ENCODE measurements at regions not wholly inside any gene's neighbourhood (a gene's known extent, or its start where the extent isn't known, plus 50 kb on each side); places are given as distances from the start of the nearest gene placed in this dataset.
"Not testable (repeated sequence)": the region's sequence is repeated elsewhere in the genome, so short reads cannot be mapped to it uniquely, and the experiment has no call there.

- DNase-seq (ENCODE audit: low read depth) = no peak
Measured at GRCh38 chr22:27099946-27100722, 442.7 kb downstream of the MIAT start.

GRCh38 chr22:27100789-27101188 lies 443.4 kb downstream of the MIAT start:
- no peak for DNase-seq (ENCODE audit: low read depth)

GRCh38 chr22:27101288-27101687 lies 443.9 kb downstream of the MIAT start:
- no peak for DNase-seq (ENCODE audit: low read depth)

GRCh38 chr22:27104449-27104848 lies 447.1 kb downstream of the MIAT start:
- DNase-seq (ENCODE audit: low read depth) = no peak

- DNase-seq (ENCODE audit: low read depth) = no peak
Measured at GRCh38 chr22:27105142-27106025, 448.0 kb downstream of the MIAT start.

GRCh38 chr22:27106985-27107384 lies 449.6 kb downstream of the MIAT start:
- DNase-seq (ENCODE audit: low read depth) = no peak

- no peak for DNase-seq (ENCODE audit: low read depth)
Measured at GRCh38 chr22:27107386-27107785, 450.0 kb downstream of the MIAT start.

GRCh38 chr22:27107824-27108223 lies 450.4 kb downstream of the MIAT start:
- DNase-seq (ENCODE audit: low read depth) = no peak

GRCh38 chr22:27108425-27109114 lies 451.2 kb downstream of the MIAT start:
- DNase-seq (ENCODE audit: low read depth) = no peak

GRCh38 chr22:27109406-27109805 lies 452.0 kb downstream of the MIAT start:
- DNase-seq (ENCODE audit: low read depth) = not testable (repeated sequence)

- DNase-seq (ENCODE audit: low read depth) = no peak
Measured at GRCh38 chr22:27110665-27111451, 453.5 kb downstream of the MIAT start.

- DNase-seq (ENCODE audit: low read depth) = no peak
Measured at GRCh38 chr22:27111796-27112672, 454.6 kb downstream of the MIAT start.

GRCh38 chr22:27113211-27113635 lies 455.8 kb downstream of the MIAT start:
- DNase-seq (ENCODE audit: low read depth) = no peak

GRCh38 chr22:27113641-27114040 lies 456.3 kb downstream of the MIAT start:
- no peak for DNase-seq (ENCODE audit: low read depth)

- no peak for DNase-seq (ENCODE audit: low read depth)
Measured at GRCh38 chr22:27114186-27114585, 456.8 kb downstream of the MIAT start.

- no peak for DNase-seq (ENCODE audit: low read depth)
Measured at GRCh38 chr22:27115410-27115809, 458.0 kb downstream of the MIAT start.

- no peak for DNase-seq (ENCODE audit: low read depth)
Measured at GRCh38 chr22:27115816-27116256, 458.4 kb downstream of the MIAT start.

GRCh38 chr22:27116312-27117086 lies 459.1 kb downstream of the MIAT start:
- no peak for DNase-seq (ENCODE audit: low read depth)

GRCh38 chr22:27120036-27120435 lies 462.6 kb downstream of the MIAT start:
- DNase-seq (ENCODE audit: low read depth) = no peak

- no peak for DNase-seq (ENCODE audit: low read depth)
Measured at GRCh38 chr22:27122574-27122973, 465.2 kb downstream of the MIAT start.

Measured in CMK (cell line).